Breast epithelium (tissue), 3 donors: ENCODE measurements at regions not wholly inside any gene's neighbourhood (a gene's known extent, or its start where the extent isn't known, plus 50 kb on each side); places are given as distances from the start of the nearest gene placed in this dataset.

ENCODE experiments used
- CTCF ChIP-seq, 3 donors: fragments of 450-650 bp; IDR thresholded peaks; one replicate each; pipeline ENCODE4 v1.5.1; 2016 to 2017; ENCODE audit warnings: antibody characterized with exemption in 3 of 3, mild to moderate bottlenecking in 3 of 3, moderate library complexity in 3 of 3
- POLR2A ChIP-seq: fragments of 450-650 bp; IDR thresholded peaks from one replicate; pipeline ENCODE4 v1.6.1; 2016; ENCODE audit warnings: antibody characterized with exemption, mild to moderate bottlenecking, moderate library complexity
- POLR2AphosphoS5 ChIP-seq, 3 donors: sonication (generic); formaldehyde crosslinking; IDR thresholded peaks; one replicate each; pipeline ENCODE4 v1.6.1; 2017; ENCODE audit warnings: antibody characterized with exemption in 3 of 3

- TF ChIP-seq CTCF (IDR thresholded peaks at IDR 0.05) (no peak), POLR2A (no peak), POLR2AphosphoS5 (IDR thresholded peaks at IDR 0.05) (no peak)
Measured at GRCh38 chr5:165000479-165001190, 1495.2 kb downstream of the MAT2B start.
